Heart right ventricle (tissue), 16 donors: ENCODE measurements at regions not wholly inside any gene's neighbourhood (a gene's known extent, or its start where the extent isn't known, plus 50 kb on each side); places are given as distances from the start of the nearest gene placed in this dataset.

Experiments
- ATAC-seq, 8 donors: fragments of 200-7000 bp; cut with Tn5 transposase; one replicate each; pipeline ENCODE4 v1.9.1; 2020; ENCODE audit warnings: mild to moderate bottlenecking in 8 of 8, moderate library complexity in 8 of 8, moderate number of reproducible peaks in 1 of 8
- DNase-seq, 2 donors: peaks; one replicate each; pipeline ENCODE4 v3.0.0-alpha.2; 2020
- H3K27ac ChIP-seq, 10 donors: fragments of 200-600 bp; sonication (generic) in 2 of 10; one replicate each; pipeline versions ENCODE4 v1.5.0 to v1.8.0; 2020 to 2022; ENCODE audit warnings: mild to moderate bottlenecking in 3 of 10
- H3K27me3 ChIP-seq, 7 donors: fragments of 200-600 bp; one replicate each; pipeline ENCODE4 v1.8.0; 2021 to 2022; ENCODE audit warnings: mild to moderate bottlenecking in 2 of 7
- H3K36me3 ChIP-seq, 9 donors: fragments of 200-600 bp; sonication (generic) in 1 of 9; one replicate each; pipeline versions ENCODE4 v1.5.0 to v1.8.0; 2020 to 2022; ENCODE audit warnings: mild to moderate bottlenecking in 2 of 9
- H3K4me1 ChIP-seq, 9 donors: fragments of 200-600 bp; sonication (generic) in 1 of 9; one replicate each; pipeline versions ENCODE4 v1.5.0 to v1.8.0; 2020 to 2022; ENCODE audit warnings: mild to moderate bottlenecking in 4 of 9
- H3K4me3 ChIP-seq, 10 donors: fragments of 200-600 bp; sonication (generic) in 2 of 10; one replicate each; pipeline versions ENCODE4 v1.5.0 to v1.8.0; 2020 to 2022; ENCODE audit warnings: mild to moderate bottlenecking in 7 of 10, moderate library complexity in 2 of 10
- H3K9me3 ChIP-seq, 11 donors: fragments of 200-600 bp in 10 of 11; sonication (generic) in 2 of 11; one replicate each; pipeline versions ENCODE4 v1.5.0 to v1.8.0; 2013 to 2022; ENCODE audit warnings: mild to moderate bottlenecking in 2 of 11, control low read depth in 1 of 11, moderate library complexity in 1 of 11
- WGBS, 2 donors: extraction: QIAGEN DNeasy Blood & Tissue Kit; methylation state at CpG; one replicate each; pipeline ENCODE4 v1.1.7; 2013; ENCODE audit warnings: inconsistent platforms in 1 of 2; 5-methylcytosine and 5-hydroxymethylcytosine counted together
- intact Hi-C, 10 donors: fragments of 100-400 bp; cut with DNase I; formaldehyde crosslinking; loops; one replicate each; pipeline versions ENCODE4 v1.11.1 to v1.14.2; 2022
- TF ChIP-seq, protein P1 (sequence below), 9 donors: fragments of 200-600 bp; sonication (generic) in 2 of 9; IDR thresholded peaks; one replicate each; pipeline versions ENCODE4 v1.5.0 to v1.8.0; 2021 to 2022; ENCODE audit warnings: antibody characterized with exemption in 9 of 9, mild to moderate bottlenecking in 5 of 9, moderate library complexity in 1 of 9
- donor health status: Arrhythmogenic right ventricular cardiomyopathy.
- donor health status: ischemic (EF 13 %, LVEDD 7.1; RV severe dilation, severe dysfunction).
- donor health status: healthy with polysubstance abuse.
- donor health status: DM: no; HTN: yes; CAD: no.
- donor health status: DM: no; HTN: no; CAD: no.
- donor health status: ischemic (EF 25% LVEDD 6.9; RV normal size, moderate dysfunction).
- donor health status: ischemic (EF 25% LVEDD 5.7; RV mildly dilated, moderate dysfunction).
- donor health status: healthy.
- donor health status: DM: yes; HTN: yes; CAD: no.
- donor health status: Ischemic cardiomyopathy.
- donor health status: ischemic (EF 35%, LVEDD 5.7; RV mildly dilated, moderate dysfunction).
- donor health status: nonischemic (EF 11% LVEDD 7.7; RV severe dilation, severe dysfunction).
- donor health status: DM: yes; HTN: yes; CAD: no.
- donor health status: PGD.
- donor health status: ischemic (EF 29% LVEDD 5.4; RV normal size, mild dysfunction).
- donor health status: nonischemic (EF 23%, LVEDD 6.1; RV moderate dilation, normal function).

DNA sequence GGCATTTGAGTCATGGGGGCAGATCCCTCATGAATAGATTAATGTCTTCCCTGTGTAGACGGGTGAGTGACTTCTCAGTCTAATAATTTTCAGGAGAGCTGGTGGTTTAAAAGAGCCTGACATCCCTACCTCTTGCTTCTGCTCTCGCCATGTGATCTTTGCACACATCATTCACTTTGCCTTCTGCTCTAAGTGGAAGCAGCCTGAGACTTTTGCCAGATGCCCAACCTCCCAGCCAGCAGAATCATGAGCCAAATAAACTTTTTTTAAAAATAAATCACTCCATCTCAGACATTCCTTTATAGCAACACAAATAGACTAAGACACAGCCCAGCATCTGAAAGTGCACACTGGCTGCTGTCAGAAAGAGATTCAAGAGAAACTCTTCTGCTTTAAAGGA is 155.2 kb downstream of the ZNF365 start:
- Histone ChIP-seq H3K27me3 (no peaks in the 10 kb centered on the region), H3K4me1 (peaks cover 0 to 22% (median 2%) of the 10 kb centered on the region in 9 donors), H3K36me3 (no peaks in the 10 kb centered on the region), H3K27ac (no peak overlapping the region), H3K9me3 (peaks cover 0 to 17% (median 0%) of the 10 kb centered on the region in 11 donors), H3K4me3 (no peak overlapping the region)
- 58 to 68% methylated on average over 2 of the region's 2 CpGs for WGBS, 2 donors
- TF ChIP-seq, protein P1, sequence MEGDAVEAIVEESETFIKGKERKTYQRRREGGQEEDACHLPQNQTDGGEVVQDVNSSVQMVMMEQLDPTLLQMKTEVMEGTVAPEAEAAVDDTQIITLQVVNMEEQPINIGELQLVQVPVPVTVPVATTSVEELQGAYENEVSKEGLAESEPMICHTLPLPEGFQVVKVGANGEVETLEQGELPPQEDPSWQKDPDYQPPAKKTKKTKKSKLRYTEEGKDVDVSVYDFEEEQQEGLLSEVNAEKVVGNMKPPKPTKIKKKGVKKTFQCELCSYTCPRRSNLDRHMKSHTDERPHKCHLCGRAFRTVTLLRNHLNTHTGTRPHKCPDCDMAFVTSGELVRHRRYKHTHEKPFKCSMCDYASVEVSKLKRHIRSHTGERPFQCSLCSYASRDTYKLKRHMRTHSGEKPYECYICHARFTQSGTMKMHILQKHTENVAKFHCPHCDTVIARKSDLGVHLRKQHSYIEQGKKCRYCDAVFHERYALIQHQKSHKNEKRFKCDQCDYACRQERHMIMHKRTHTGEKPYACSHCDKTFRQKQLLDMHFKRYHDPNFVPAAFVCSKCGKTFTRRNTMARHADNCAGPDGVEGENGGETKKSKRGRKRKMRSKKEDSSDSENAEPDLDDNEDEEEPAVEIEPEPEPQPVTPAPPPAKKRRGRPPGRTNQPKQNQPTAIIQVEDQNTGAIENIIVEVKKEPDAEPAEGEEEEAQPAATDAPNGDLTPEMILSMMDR (IDR thresholded peaks at IDR 0.05) = no peak
- ATAC-seq (no peak), DNase-seq (no peak)
- intact Hi-C loops = no loop called here

DNA sequence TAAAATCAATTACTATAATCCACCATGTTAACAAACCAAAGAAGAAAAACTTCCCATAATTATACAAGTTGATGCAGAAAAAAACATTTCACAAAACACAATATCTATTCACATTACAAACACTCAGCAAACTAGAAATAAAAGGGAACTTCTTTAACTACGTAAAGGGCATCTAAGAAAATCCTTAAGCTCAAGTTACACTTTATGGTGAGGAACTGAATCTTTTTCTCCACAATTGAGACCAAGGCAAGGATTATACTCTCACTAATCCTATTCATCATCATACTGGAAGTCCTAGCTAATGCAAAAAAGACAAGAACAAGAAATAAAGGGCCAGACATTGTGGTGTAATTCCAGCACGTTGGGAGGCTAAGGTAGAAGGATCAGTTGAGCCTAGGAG is 159.9 kb downstream of the ZNF365 start:
- TF ChIP-seq, protein P1 (IDR thresholded peaks at IDR 0.05) = no peak
- no peaks in the 10 kb centered on the region for H3K36me3 ChIP-seq
- peaks cover 0 to 3% (median 0%) of the 10 kb centered on the region in 9 donors for H3K4me1 ChIP-seq
- H3K27ac ChIP-seq = no peak overlapping the region
- no peak for DNase-seq
- ATAC-seq = no peak
- peaks cover 0 to 17% (median 0%) of the 10 kb centered on the region in 11 donors for H3K9me3 ChIP-seq
- no peaks in the 10 kb centered on the region for H3K27me3 ChIP-seq
- WGBS, 2 donors = 59 to 68% methylated on average over 2 of the region's 2 CpGs
- H3K4me3 ChIP-seq = no peak overlapping the region
- intact Hi-C loops = no loop called here

DNA sequence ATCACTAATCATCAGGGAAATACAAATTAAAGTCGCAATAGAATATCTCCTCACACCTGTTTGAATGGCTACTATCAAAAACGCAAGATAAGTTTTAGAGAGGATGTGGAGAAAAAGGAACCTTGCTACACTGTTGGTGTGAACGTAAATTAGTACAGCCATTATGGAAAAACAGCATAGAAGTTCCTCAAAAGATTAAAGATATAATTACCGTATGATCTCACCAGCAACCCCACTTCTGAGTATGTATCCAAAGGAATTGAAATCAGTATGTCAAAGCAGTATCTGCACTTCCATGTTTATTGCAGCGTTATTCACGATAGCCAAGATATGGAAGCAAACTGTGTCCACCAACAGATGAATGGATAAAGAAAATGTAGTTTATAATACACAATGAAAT is 164.4 kb downstream of the ZNF365 start:
- ATAC-seq (no peak), DNase-seq (no peak)
- TF ChIP-seq, protein P1 (IDR thresholded peaks at IDR 0.05) = no peak
- 80 to 82% methylated on average over 6 of the region's 6 CpGs for WGBS, 2 donors
- Histone ChIP-seq H3K4me1 (peaks cover 0 to 24% (median 0%) of the 10 kb centered on the region in 9 donors), H3K36me3 (no peaks in the 10 kb centered on the region), H3K4me3 (no peak overlapping the region), H3K27ac (no peak overlapping the region), H3K9me3 (no peaks in the 10 kb centered on the region), H3K27me3 (no peaks in the 10 kb centered on the region)
- intact Hi-C loops = no loop called here

DNA sequence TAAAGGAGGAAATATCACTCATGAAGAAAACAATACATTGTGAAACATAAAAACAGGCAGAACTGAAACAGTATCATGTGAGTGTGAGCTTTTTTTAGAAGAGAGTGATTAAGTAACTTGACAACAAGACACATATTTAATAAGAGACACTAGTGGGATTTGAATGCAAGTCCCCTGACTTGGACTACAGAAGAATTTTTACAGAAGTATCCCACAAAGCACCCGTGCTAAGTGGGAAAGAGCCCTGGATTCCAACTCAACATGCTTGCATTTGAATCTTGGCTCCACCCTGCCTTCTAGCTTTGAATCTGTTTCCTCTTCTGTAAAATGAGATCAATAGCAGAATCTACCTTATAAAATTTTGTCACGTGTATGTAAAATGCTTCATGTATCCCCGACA is 166.2 kb downstream of the ZNF365 start:
- DNase-seq (no peak), ATAC-seq (peak in 4 of 8 donors; percentile 17 to 55 (median 34))
- H3K27me3 ChIP-seq = no peaks in the 10 kb centered on the region
- H3K4me1 ChIP-seq = peaks cover 0 to 40% (median 4%) of the 10 kb centered on the region in 9 donors
- no peak overlapping the region for H3K4me3 ChIP-seq
- no peaks in the 10 kb centered on the region for H3K9me3 ChIP-seq
- no peaks in the 10 kb centered on the region for H3K36me3 ChIP-seq
- 63 to 65% methylated on average over 3 of the region's 3 CpGs for WGBS, 2 donors
- H3K27ac ChIP-seq = peak overlapping the region in 3 of 10 donors; percentile 12 to 28 (median 24)
- intact Hi-C loops = no loop called here
- TF ChIP-seq, protein P1 (IDR thresholded peaks at IDR 0.05) = no peak
